CD1c-positive myeloid dendritic cell (primary cell): ENCODE measurements at regions not wholly inside any gene's neighbourhood (a gene's known extent, or its start where the extent isn't known, plus 50 kb on each side); places are given as distances from the start of the nearest gene placed in this dataset.
"Not testable (repeated sequence)": the region's sequence is repeated elsewhere in the genome, so short reads cannot be mapped to it uniquely, and the experiment has no call there.

Experiments
- DNase-seq: peaks from one replicate; pipeline ENCODE4 v3.0.0-alpha.2; 2016; ENCODE audit errors: extremely low spot score

DNA sequence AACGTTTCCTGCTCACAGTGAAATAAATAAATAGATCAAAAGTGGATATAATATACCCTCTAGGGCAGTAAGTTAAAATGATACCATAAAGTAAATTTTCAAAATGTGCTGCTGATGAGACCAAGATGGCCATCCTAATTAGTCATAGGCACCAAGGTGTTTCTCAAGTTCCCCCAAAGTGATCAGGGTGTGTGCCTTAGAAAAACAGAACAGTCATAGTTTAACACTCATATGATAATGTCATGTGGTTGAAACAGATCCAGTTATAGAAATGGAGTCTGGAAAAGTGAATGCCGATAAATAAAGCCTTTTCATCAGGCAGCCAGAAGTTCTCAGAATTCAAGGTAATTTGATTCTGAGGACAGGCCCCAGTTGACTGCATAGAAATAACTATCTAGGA, 161.5 kb upstream of the CDKN2B start:
- DNase-seq: peak; percentile 24

DNA sequence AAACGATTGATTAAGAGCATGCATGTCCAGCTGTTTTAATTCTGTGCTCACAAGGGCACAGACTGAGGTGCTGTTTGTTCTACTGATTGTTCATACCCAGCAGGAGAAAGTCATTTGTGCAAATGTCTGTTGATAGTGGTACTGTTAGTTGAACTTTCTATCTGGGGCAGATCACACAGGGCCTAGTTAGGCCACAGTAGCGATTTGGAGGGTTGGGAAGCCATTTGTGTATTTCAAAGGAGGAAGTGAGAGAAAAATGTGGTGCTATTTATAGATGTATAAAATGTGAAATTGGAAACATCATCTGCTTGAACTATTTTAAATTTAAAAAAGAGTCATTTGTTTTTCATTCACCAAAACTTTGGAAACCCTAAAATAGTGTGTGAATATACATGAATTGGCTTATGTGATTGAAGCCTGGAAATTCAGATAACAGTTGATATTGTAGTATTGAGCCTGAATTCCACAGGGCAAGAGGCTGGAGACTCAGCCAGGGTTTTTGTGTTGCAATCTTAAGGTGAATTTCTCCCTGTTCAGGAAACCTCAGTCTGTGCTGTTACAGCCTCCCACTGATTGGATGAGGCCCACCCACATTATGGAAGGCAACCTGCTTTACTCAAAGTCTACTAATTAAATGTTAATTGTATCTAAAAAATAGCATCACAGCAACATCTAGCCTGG, 162.0 kb upstream of the CDKN2B start:
- peak; percentile 64 for DNase-seq

DNA sequence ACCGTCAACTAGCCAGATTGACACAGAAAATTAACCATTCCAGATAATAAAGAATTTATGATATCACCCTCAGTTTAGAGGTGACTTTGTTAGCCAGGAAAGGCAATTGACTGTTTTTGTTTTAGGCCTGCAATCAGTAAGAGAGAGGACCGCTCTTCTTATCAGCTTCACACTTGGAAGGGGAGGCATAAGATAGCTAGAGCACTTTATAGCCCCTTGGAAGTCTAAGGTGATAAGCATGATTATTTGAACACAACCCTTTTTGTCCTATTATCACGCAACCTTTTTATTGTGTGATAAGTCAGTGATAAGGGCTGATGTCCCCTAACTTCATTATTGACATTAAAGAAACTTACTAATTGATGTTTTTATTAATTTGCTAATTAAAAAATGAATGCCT, 162.6 kb upstream of the CDKN2B start:
- DNase-seq: no peak

DNA sequence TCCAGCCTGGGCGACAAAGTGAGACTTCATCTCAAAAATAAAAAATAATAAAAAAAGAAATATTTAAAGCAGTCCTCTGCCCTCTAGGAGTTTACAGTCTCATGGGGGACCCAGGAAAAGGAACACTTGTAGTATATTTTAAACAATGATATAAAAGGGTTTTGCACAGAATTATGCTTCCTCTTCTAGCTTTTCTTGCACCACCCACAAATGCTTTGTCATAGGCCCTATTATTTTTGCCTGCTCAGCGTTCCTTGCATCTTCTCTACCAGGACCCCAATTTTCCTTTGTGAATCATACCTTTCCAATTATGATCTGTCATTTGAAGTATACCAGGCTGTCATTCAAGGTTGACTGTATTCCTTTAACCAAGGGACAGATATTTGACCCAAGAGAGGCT, 164.8 kb upstream of the CDKN2B start:
- DNase-seq: peak; percentile 35

DNA sequence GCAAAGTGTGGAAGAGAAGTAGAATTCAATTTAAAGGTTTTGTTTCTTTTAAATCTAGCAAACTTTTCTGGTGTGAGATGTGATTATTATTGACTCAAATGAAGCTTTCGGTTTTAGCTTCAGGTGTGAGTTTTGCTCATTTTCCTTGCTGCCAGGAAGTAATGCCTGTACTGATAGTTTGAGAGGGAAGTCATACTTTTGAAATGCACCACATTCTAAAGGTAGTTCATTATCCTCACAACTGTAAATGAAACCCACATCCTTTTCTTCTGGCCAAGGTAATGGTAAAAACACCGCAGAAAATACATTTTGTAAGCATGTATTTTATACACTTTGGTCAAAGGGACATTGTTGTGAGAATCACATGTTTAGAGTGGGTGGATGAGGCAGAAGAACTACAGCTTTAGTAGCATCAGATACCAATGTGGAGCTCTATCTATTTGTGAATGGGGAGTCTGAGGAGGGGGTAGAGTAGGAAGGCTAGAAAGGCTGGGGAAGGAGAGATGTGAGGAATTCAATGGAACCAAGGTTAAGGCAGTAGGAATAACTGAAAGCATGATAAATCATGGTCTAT, 167.0 kb upstream of the CDKN2B start:
- DNase-seq: no peak

DNA sequence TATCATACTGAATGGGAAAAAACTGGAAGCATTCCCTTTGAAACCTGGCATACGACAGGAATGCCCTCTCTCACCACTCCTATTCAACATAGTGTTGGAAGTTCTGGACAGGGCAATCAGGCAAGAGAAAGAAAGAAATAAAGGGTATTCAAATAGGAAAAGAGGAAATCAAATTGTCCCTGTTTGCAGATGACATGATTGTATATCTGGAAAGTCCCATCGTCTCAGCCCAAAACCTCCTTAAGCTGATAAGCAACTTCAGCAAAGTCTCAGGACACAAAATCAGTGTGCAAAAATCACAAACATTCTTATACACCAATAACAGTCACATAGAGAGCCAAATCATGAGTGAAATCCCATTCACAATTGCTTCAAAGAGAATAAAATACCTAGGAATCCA, 171.9 kb upstream of the CDKN2B start:
- DNase-seq: not testable (repeated sequence)

DNA sequence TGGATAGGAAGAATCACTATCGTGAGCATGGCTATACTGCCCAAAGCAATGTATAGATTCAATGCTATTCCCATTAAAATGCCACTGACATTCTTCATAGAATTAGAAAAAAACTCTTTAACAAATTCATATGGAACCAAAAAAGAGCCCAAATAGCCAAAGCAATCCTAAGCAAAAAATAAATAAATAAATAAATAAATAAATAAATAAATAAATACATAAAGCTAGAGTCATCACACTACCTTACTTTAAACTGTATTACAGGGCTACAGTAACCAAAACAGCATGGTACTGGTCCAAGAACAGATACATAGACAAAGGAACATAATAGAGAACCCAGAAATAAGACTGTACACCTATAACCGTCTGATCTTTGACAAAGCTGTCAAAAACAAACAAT, 180.4 kb upstream of the CDKN2B start:
- no peak for DNase-seq

DNA sequence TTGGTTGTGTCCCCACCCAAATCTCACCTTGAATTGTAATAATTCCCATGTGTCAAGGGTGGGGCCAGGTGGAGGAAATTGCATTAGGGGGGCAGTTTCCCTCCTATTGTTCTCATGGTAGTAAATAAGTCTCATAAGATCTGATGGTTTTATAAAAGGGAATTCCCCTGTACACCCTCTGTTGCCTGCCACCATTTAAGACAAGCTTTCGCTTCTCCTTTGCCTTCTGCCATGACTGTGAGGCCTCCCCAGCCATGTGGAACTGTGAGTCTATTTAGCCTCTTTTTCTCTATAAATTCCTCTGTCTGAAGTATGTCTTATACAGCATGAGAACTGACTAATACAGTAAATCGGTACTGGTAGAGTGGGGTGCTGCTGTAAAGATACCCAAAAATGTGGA, 187.9 kb upstream of the CDKN2B start:
- DNase-seq: peak; percentile 23

DNA sequence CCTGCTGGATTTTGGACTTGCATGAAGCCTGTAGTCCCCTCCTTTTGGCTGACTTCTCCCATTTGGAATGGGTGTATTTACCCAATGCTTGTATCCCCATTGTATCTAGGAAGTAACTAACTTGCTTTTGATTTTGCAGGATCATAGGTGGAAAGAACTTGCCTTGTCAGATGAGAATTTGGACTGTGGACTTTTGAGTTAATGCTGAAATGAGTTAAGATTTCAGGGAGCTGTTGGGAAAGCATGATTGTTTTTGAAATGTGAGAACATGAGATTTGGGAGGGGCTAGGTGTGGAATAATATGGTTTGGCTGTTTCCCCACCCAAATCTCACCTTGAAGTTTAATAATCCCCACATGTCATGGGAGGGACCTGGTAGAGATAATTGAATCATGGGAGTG, 189.6 kb upstream of the CDKN2B start:
- no peak for DNase-seq

DNA sequence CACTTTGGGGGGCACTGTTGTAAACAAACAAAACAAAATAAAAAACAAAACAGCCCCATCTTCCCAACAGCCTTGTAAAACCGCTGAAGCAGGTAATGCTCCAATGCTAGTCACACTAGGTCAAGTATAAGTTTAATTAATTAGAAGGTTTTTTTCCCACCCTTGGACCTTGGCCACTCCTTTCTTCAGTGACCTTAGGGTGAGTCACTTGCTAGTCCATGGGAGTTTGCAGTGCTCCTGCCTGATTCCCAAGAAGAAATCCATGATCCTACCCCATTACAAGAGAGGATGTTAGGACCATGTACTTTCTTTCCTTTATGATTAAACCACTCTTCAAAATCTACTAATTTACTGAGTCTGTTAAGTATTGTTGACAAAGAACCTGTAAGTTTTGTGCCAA, 192.2 kb upstream of the CDKN2B start:
- DNase-seq: no peak

DNA sequence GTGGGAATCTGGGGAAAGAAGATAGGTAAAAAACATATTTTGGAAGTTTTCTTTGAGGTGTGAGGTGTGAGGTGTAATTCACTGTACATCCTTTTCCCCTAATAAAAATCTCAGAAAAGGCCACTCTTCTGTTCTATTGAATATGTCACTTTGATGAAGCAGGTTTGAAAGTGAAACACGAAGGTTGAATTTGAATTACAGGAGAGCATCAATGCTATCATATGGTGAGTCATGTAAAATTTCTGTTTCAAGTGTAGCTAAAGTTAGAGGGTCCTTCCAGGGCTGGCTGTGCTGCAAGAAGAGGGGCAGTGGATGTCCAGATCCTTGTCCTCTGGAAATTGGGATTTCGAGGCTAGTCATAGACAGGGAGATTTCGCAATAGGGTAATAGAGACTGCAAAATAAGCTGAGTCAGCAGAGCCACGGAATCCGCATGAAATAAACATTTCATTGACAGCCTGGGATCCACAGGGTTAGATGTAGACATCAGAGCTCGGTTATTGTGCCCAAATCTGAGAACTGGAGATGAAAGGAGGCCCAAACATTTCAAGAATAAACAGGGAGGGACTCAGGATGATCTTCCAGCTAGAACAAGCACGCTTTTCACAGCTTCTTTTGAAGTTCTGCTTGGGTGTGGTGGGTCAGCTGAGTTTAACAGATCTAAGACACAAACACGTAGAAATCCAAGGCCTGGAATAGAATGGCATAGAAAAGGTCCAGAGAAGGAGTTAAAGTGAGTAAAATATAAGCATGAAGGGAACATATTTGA, 194.4 kb upstream of the CDKN2B start:
- no peak for DNase-seq

DNA sequence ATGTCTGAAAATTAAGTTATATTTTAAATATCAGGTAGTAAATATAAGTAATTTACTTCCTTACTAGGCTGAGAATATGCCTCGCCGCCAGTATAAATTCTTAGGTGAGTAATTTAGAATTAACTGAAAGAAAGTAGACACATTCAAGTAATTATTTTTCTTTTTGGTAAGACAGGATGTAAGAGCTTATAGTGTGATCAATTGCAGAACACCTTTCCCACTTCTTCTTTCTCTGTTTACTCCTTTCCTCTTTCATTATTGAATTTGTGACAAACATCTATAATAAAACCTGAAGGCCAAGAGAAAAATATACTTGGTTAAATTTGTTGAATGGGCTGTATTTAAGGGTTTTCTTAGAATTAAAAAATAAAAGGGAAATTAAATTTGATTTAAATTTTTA, 195.1 kb upstream of the CDKN2B start:
- no peak for DNase-seq

DNA sequence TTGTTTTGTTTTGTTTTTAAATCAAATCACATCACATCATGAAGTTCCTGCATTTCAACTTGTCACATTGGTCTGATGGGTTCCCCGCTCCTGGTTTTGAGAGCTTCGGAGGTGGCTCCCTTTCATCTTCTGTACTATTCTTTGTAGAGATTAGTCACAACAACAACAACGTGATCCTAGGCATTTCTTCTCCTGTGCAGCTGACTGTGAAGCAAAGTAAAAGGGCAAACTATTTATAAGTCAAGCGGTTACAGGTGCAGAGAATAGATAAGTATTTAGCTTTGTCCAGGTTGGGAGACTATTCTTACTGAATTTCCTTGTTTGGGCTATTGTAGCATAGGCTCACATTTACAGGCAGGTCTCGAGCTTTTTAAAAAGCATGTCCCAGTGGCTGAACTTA, 197.7 kb upstream of the CDKN2B start:
- no peak for DNase-seq

DNA sequence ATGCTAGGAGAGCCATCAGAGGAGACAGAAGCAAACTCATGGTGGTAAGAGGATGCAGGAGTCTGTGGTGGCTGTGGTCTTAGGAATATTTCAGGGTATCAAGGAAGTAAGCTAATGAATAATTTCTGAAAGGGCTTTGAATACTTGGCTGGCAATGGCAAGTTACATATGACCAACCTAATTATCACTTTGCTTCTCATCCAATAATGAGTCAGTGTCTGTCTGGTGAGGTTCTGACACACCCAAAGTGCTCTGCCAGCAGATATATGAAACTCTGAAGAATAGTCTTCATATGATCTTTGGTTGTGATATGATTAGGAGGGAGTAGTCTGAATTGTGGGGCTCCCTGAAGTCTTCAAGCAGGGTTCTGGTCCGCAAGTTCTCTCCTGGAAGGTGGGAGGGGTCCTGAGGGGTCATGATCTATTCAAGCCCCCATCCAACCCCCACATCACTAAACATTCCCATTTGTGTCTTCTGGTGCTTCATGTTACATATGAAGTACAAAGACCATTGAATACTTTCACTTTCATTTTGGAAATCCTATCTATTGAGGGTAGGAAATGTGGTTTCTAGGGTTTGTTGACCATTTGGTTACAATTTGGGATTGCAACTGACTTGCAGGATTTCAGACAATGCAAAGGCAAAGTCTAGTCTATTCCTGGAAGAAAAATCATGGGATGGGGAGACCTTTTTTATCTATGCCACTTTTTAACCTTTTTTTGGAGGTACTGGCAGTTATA, 199.9 kb upstream of the CDKN2B start:
- no peak for DNase-seq

DNA sequence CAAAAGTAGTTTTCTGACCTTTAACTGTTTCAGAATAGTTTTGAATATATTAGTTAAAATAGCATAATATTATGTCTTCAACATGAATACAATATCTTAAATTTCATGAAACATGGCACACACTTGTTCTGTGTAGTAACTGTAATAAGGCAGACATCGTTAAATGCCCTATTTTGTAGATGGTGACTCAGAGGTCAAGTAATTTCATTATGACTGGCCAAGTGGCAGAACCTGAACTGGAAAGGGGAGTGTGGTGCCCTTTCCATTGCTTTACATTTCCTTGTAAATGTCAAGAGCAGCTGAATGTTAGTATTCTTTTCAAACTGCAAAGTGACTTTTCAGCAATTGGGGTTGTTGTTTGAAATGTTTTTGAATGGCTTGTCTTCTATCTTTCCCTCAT, 201.2 kb upstream of the CDKN2B start:
- peak; percentile 51 for DNase-seq

DNA sequence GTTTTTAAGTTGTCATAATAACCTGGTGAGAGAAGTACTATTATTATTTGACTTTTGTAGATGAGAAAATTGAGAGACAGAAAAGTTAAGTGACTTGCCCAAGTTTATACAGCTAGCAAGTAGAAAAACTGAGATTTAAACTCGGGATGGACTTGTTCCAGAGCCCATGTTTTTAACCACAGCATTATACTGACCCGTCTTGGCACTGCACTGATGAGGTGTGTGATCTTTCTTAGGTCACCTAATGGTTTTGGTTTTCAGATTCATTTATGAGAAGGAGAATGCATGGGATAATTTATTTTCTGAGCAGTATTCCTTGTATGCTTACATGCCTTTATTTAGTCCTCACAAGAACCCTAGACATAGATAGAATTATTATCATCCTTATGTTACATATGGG, 201.8 kb upstream of the CDKN2B start:
- DNase-seq: no peak

DNA sequence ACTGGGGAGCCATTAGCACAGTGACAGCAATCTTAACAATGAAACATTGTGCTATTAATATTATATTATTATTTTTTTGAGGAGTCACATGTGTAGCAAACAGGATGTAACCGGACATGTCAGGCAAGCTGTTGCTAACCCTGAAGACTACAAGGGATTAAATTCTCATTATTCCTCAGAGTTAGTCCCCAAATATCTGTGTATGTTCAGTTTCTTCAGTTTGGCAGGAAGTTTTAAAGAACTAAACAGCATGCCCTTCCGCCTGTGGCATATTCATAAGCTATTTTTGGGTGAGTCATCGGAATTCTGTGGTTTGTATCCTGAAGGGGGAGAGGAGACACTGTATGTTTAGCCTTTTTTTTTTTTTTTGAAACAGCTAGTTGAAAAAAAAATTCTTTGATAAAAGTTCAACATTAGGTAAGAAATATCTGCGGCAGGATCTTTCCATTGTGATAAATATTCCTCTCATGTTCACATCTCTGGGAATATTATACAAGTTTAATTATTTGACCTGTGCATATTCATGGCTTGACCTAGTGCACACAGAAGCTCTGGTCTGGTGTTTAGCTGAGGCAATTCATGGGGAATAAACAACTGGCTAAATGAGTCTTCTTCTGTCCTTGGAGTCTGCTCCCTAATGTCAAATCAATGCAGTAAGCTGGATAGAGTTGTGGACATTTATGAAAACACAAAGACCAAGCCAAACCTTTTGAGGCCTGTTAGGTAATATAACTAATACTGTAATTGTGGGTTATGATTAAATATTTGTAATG, 202.7 kb upstream of the CDKN2B start:
- peak; percentile 41 for DNase-seq

DNA sequence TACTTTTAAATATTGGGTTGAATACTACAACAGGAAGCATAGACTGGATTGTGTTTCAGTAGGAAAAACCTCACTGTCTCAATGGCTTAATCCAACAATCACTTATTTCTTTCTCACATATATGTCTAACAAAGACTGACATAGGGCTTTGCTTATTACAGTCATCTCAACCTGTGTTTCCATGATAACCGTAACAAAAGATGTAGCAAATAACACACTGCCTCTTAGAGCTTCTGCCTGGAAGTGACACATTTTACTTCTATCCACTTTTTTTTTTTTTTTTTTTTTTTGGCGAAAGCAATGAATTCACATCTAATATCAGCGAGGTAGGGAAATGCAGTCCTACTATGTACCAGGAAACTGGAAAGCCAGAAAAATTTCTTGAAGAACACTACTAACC, 204.9 kb upstream of the CDKN2B start:
- no peak for DNase-seq

DNA sequence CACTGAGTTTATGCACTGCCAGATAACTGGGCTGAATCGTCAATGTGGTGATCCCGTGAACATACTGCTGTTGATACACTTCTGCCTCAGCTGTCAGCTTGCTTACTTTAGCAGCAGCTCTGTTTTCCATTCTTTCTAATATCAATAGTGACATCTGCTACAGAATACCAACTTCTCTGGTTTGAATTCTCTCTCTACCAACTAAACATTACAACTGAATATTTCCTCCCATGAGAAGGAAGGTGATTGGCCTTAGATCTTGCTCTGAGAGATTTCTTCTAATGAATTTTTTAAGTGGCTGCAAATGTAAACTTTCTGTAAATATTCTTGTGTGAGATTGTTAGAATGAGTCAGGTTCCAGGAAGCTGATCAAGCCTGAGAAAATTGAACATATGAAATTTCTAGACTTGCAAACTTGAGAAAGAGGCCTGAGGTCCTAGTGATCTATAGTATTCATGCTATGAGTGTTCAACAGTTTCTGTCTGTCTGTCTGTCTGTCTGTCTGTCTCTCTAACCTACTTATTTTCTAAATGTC, 205.5 kb upstream of the CDKN2B start:
- no peak for DNase-seq

DNA sequence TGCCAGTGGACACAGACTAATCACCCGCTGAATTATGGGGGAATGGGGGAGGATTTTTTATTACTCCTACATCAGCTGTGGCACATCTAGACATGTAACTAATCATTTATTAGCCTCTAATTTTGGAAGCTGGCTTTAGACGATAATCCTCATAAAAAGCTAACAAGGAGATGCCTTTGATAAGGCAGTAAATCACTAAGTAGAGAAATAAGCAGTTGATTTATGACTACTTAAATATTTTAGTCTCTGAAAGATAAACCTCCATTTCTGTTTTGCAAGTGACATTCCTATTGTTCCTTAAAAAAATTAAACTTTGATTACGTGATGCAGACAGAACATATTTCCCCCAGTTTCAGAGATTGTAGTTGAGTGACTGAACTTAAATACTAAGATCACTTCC, 206.4 kb upstream of the CDKN2B start:
- DNase-seq: no peak

DNA sequence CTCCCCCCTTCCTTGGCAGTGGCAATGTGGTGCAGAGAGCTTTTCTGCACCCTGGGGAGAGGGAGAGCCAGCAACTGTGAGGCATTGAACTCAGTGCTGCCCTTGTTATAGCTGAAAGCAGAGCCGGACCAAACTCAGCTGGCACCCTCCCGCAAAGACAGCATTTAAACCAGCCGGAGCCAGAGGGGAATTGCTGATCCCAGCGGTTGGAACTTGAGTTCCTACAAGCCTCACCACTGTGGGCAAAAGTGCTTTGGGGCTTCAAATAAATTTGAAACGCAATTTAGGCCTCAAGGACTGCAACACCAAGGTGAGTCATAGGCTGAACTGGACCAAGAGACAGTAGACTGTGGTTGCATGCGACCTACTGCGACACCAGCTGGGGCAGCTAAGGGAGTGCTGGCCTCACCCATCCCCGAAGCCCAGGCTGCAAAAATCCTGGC, 207.6 kb upstream of the CDKN2B start:
- DNase-seq: no peak
